ENCODE measurements at regions not wholly inside any gene's neighbourhood (a gene's known extent, or its start where the extent isn't known, plus 50 kb on each side); places are given as distances from the start of the nearest gene placed in this dataset.

DNA sequence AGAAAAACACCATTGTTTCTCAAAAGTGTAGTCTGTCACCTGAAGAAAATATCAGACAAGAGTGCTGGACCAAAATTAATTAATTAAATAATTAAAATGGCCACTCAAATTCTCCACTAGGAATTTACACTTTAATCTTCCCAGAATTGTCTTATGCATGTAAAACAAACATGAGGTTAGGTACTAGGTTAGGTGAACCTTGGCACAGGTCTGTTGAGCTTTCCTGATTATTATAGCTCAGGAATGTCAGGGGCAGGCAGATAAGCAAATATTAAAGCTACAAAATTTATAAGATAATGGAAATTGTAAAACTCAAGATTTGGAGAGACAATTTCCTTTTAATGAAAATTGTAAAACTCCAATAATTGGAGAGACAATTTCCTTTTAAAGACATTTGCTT lies 253.2 kb downstream of the BMP4 start:
- no peak for DNase-seq (ENCODE audit: extremely low read depth in 1 of 11, low read depth in 9 of 11, low spot score in 4 of 11)

DNA sequence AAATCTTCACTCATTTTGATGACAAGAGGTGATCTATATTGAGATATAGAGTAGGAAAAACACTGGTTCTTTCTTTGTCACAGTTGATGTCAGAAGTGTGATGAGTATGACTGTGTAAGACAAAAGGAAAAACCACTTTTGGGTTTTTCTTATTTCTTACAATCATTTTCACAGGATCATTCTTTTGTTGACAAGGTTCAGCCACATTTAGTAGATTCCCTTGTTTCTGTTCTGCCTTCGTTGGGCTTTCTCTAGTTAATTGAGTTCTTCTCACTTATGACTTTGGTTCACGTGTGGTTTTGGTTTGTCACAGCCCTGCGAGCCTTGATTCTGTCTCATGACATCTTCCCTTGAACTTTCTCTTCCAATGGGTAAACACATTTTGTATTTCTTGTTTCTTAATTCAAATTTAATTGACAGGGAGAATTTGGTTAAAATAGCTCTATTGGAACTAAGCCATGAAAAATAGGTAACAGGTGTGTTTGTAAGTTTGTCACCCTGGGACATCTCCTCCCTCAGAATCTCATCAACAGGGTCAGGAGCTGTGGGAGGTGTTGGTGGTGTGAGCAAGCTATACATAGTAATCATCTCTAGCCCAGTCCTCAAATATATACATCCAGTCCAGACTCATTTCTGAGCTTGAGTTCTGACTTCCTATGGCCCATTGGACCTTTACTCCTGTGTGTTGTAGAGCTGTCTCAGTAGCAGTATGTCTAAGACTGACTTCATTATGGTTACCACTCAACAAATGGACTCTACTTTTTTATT lies 255.3 kb downstream of the BMP4 start:
- no peak for DNase-seq (ENCODE audit: extremely low read depth in 1 of 11, low read depth in 9 of 11, low spot score in 4 of 11)

- DNase-seq (ENCODE audit: extremely low read depth in 1 of 11, low read depth in 9 of 11, low spot score in 4 of 11), result no peak
These were observed 260.2 kb downstream of the BMP4 start for GRCh38 chr14:53696217-53696965.

DNA sequence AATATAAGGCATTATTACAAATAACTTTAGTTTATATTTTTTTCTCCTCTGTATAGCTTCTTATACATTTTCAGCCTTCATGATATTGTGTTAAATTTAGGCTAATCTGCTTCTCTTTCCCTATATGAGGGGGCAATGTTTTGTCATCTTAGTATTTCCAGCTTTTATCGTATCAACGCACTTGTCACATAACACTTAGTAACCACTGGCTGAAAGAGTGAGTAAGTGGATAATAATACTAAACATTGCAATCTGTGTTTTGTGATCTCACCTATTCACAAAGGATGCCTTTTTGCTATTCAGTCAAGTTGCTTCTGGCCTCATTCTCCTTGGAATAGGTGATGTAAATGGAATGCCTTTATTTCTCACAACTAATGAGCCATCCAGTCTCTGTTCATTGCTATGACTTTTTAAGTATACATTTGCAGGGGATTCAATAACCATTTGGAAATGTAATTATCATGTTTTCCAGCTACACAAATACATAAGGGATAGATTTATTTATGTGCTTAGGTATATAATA lies 260.9 kb downstream of the BMP4 start:
- DNase-seq (ENCODE audit: extremely low read depth in 1 of 11, low read depth in 9 of 11, low spot score in 4 of 11), result no peak

- no peak for DNase-seq (ENCODE audit: extremely low read depth in 1 of 11, low read depth in 9 of 11, low spot score in 4 of 11)
These were observed 263.7 kb downstream of the BMP4 start for GRCh38 chr14:53692885-53693284.

- DNase-seq (ENCODE audit: extremely low read depth in 1 of 11, low read depth in 9 of 11, low spot score in 4 of 11), result no peak
These were observed 264.2 kb downstream of the BMP4 start for GRCh38 chr14:53692451-53692850.

DNA sequence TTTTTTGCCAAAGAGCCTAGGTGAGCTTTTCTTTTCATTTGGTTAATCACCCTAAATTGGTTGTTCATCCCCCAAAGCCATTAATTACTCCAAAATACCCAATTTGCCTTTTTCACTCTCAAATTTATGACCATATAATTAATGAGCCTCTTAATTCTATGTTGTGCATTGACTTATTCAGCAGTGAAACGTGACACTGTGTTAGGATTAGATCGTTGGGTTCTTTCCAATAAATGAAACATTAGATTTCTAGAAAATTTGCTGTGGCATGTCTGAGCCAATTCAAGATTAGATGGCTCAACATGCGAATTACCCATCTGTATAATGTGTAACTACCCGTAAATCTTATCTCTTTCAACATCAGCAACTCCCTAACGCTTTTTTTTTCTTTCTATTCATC lies 273.4 kb downstream of the BMP4 start:
- DNase-seq (ENCODE audit: extremely low read depth in 1 of 11, low read depth in 9 of 11, low spot score in 4 of 11), result no peak

DNA sequence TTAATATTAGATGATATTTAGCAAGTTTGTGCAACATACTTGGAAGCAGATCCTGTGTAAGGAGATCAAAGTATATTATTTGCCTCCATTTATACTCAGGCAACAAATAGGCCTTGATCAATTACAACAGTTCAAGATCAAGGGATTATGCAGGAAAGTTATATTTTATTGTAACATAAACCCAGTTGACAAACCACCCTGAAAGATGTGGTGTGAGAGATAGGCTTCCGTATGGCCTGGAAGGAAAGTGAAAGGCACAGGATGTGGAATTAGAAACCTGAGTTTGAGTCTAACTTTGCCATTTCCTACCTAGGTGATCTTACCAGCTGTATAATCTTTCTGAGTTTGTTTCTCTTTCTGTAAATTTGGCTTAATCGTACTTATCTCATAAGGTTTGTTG lies 284.1 kb downstream of the BMP4 start:
- no peak for DNase-seq (ENCODE audit: extremely low read depth in 1 of 11, low read depth in 9 of 11, low spot score in 4 of 11)

- DNase-seq (ENCODE audit: extremely low read depth in 1 of 11, low read depth in 9 of 11, low spot score in 4 of 11), result no peak
These were observed 285.9 kb downstream of the BMP4 start for GRCh38 chr14:53670701-53671100.

DNA sequence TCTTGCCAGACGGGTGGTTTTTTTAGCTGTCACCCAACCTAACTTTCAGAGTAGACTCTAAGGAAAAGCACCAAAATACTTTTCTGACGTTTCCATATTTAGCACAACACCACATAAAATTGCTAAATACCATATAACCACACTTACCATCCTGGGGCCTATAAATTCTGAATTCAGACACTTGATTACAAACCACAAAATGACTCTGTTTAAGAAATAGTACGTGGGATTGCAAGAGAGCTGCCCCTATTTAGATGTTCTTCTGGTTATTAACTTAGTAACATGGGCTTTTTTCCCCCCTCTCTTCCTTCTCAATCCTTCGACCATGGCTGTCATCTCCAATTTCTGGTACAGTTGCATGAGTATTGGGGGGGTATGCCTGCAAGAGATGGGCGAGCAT lies 287.7 kb downstream of the BMP4 start:
- DNase-seq (ENCODE audit: extremely low read depth in 1 of 11, low read depth in 9 of 11, low spot score in 4 of 11), result no peak

- DNase-seq (ENCODE audit: extremely low read depth in 1 of 11, low read depth in 9 of 11, low spot score in 4 of 11), result peak in 1 of 11 donors; percentile 28
These were observed 292.9 kb downstream of the BMP4 start for GRCh38 chr14:53663709-53664108.

DNA sequence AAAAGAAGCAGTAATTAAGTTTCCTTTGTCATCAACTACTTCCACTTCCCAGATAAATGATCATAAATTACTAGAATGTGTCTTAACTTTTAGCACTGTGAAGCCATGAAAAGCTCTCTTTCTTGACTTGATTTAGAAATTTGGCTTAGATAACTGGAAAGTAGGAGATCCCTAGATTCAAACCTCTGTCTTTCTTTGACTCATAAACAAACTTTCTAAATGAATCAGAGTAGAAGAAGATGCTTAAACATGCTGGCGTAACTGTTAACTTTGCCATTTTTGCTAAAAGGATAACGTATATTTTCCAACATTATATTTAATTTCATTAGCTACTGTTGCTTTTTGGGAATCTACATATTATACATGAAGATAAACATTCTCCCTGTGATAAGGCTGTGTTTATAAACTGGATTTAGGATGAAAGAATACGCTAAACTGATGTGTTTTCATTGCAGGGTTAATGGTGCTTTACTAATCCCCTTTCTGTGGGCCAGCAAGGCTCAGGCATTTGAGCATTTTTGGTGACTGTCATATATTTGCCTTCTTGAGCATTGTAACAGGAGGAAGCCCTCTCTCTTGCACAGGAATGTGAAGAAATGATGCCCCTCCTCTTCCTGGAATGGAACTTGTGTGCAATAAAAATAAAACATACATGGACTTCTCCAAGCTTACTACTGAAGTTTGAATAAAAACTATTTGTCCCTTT lies 301.4 kb downstream of the BMP4 start:
- DNase-seq (ENCODE audit: extremely low read depth in 1 of 11, low read depth in 9 of 11, low spot score in 4 of 11), result peak in 5 of 11 donors; percentile 12 to 46 (median 32)

DNA sequence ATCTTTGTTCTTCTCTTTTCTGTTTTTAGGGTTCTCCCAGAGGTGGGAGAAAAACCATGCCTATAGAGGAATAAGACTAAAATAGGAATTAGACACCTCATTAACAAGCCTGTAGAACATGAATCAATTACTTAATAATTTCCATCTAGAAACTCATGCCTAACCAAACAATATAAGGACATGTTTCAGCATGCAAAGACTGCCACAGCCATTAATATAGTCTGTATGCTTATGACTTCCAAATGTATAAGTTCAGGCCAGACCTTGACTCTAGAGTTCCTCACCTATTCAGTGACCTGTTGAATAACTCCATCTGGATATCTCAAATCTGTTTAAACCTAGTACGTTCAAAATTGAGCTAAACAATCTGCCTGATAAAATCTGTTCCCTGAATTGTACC lies 304.6 kb downstream of the BMP4 start:
- DNase-seq (ENCODE audit: extremely low read depth in 1 of 11, low read depth in 9 of 11, low spot score in 4 of 11), result no peak

DNA sequence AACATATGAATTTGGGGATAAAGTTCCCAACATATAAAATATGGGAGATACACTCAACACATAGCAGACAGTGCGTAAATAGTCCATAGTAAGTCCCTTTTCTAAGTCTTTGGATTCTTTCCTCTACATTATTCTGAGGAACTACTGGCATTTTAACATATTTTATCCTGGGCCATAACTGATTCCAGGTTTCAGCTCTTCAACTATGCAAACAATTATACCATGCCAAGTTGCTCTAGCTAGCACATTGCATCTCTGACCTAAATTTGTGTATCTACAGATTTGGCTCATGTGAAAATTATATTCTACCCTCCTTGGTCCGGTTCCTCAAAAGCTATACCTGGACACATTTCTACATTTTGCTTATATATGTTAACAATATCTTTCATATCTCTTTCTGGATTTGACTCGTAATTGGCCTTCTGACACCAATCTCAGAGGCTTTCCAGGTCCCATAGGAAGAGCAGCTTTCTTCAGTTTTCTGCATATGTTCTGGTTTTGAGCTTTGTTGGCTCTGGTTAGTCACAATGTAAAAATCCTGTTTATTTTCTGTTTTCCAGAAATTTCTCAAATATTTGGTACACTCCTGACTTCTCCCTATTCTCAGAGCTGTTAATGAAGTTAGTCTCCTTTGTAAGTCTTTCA lies 305.4 kb downstream of the BMP4 start:
- DNase-seq (ENCODE audit: extremely low read depth in 1 of 11, low read depth in 9 of 11, low spot score in 4 of 11), result no peak

DNA sequence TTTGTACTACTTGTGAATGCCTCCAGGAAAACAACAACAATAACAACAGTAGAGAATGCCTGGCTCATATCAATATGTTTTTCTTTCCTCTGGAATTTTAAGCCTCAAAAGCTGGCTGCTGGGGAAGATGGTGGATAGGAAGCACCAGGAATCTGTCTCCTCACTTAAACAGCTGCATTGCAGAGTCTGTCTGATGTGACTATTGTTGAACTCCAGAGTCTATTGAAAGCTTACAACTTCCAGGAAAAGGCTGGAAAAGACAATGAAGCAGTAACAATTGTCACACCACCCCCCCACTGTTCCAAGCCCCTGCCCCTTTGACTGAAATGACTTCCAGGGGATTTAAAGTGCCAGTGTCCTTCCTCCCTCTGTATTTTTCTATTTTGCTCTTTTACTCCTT lies 309.7 kb downstream of the BMP4 start:
- no peak for DNase-seq (ENCODE audit: extremely low read depth in 1 of 11, low read depth in 9 of 11, low spot score in 4 of 11)

DNA sequence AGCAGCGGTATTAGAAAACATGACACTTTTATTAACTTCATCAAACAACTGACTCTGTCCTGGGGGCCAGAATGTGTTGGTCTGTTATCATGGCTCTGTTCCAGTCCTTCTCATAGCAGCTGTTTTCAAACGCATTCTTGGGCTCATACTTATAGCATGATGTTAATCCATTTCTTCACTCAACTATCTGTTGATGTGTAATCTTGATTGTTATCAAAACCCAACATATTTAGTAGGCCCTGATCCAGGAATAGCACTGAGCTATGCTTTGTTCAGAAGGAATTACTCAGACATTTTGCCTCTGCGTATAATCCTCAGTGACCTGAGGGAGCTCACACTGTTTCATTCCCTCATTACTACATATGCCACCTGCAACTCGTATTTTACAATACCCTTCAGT lies 315.9 kb downstream of the BMP4 start:
- no peak for DNase-seq (ENCODE audit: extremely low read depth in 1 of 11, low read depth in 9 of 11, low spot score in 4 of 11)

DNA sequence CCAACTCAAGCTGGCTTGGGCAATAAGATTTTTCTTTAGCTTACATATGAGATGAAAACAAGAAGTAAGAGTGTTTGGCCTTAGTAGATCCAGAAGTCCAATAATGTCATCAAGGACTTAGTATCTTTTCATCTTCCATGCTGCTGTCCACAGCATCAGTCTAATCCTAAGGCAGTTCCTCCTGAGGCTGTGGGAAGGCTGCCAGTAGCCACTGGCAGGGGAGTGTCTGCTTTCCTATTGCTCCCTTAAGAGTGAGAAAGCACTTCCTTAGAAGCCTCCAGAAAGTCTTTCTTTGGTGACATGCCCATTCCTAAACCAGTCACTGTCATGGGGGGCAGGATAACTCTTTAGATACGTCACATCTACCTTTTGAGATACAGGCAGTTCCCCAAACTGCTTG lies 317.7 kb downstream of the BMP4 start:
- DNase-seq (ENCODE audit: extremely low read depth in 1 of 11, low read depth in 9 of 11, low spot score in 4 of 11), result no peak

DNA sequence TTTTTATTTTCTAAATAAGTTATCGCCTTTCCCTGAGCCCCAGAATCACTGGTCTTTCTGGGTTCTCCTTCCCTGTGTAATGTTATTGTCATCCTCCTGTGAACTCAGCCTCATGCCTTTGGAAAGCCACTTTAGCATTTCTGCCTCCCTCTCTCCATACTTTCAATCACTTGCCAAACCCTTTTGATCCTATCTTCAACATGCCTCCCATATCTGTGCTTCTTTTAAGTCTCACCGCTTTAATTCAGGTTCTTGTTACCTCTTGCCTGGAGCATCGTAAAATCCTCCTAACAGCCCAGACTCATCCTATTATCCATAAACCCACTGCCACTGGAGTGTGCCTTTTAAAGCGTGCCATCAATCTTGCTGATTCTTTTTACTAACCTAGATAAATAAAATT lies 321.8 kb downstream of the BMP4 start:
- DNase-seq (ENCODE audit: extremely low read depth in 1 of 11, low read depth in 9 of 11, low spot score in 4 of 11), result no peak

GRCh38 chr14:53630336-53630735 lies 326.3 kb downstream of the BMP4 start:
- peak in 2 of 11 donors; percentile 25 to 32 for DNase-seq (ENCODE audit: extremely low read depth in 1 of 11, low read depth in 9 of 11, low spot score in 4 of 11)
